ENCODE measurements at regions not wholly inside any gene's neighbourhood (a gene's known extent, or its start where the extent isn't known, plus 50 kb on each side); places are given as distances from the start of the nearest gene placed in this dataset.
A peak's percentile ranks its signal among the peaks of the same experiment; 100 is the strongest.

DNA sequence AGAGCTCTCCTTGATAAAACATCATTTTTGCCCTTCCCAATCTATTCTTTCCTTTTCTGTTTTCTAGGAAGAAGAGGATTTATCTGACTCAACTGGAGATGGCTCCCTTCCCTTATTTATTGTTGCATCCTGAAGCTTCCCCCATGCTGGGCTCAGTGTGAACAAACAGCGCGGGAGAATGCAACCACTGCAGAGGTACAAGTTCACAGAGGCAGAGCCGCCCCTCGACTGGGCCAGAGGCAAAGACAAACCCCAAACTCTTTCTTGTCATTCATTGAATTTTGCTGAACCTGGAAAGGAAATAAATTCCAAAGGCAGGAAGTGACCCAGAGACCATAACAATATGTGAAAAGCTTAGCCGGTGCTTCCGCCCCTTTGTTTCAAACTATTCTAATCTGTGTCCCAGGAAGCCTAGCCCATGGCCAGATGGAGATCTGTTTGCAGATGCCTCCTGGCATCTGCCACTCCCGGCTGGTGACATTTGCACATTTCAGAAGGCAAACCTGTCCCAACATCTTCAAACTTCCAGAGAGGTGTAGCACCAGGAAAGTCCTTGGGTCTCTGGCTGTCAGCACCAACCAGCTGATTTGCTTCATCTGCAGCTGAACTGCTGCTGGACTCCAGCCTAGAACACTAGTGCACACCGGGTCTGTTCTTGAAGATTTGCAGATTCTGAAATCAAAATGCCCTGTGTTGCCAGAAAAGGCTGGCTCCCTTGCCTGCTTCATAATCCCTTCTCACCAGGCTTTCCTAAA is 79.4 kb upstream of the MAP4K3 start (continued):
- TF ChIP-seq ZBTB49 (CRISPR knock-in tag; IDR thresholded peaks at IDR 0.05; ENCODE audit: borderline replicate concordance), result no peak
- no peak for TF ChIP-seq MAFG (CRISPR knock-in tag; IDR thresholded peaks at IDR 0.05)
- TF ChIP-seq HDAC6 (IDR thresholded peaks at IDR 0.05; ENCODE audit: low read depth, low read length), result no peak
- TF ChIP-seq, protein P1, sequence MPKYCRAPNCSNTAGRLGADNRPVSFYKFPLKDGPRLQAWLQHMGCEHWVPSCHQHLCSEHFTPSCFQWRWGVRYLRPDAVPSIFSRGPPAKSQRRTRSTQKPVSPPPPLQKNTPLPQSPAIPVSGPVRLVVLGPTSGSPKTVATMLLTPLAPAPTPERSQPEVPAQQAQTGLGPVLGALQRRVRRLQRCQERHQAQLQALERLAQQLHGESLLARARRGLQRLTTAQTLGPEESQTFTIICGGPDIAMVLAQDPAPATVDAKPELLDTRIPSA (CRISPR knock-in tag; IDR thresholded peaks at IDR 0.05; ENCODE audit: borderline replicate concordance), result 0 out of 2 replicates have a peak, but pooled peaks have one; percentile 54
- TF ChIP-seq BRF2 (CRISPR knock-in tag; IDR thresholded peaks at IDR 0.05), result no peak
- TF ChIP-seq PHF21A (CRISPR knock-in tag; IDR thresholded peaks at IDR 0.05), result peak; percentile 12; the same call in 1 of the 2 replicates
- TF ChIP-seq ONECUT2 (CRISPR knock-in tag; IDR thresholded peaks at IDR 0.05), result no peak
- peak; percentile 22 for TF ChIP-seq DBP (CRISPR knock-in tag; IDR thresholded peaks at IDR 0.05; ENCODE audit: not compliant biosample characterization)
- peak; percentile 45; the same call in 1 of the 2 replicates for TF ChIP-seq ZNF543 (CRISPR knock-in tag; IDR thresholded peaks at IDR 0.05)
- TF ChIP-seq, protein P2, sequence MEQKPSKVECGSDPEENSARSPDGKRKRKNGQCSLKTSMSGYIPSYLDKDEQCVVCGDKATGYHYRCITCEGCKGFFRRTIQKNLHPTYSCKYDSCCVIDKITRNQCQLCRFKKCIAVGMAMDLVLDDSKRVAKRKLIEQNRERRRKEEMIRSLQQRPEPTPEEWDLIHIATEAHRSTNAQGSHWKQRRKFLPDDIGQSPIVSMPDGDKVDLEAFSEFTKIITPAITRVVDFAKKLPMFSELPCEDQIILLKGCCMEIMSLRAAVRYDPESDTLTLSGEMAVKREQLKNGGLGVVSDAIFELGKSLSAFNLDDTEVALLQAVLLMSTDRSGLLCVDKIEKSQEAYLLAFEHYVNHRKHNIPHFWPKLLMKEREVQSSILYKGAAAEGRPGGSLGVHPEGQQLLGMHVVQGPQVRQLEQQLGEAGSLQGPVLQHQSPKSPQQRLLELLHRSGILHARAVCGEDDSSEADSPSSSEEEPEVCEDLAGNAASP (CRISPR knock-in tag; IDR thresholded peaks at IDR 0.05; ENCODE audit: borderline replicate concordance), result peak; percentile 61
- TF ChIP-seq, protein P3, sequence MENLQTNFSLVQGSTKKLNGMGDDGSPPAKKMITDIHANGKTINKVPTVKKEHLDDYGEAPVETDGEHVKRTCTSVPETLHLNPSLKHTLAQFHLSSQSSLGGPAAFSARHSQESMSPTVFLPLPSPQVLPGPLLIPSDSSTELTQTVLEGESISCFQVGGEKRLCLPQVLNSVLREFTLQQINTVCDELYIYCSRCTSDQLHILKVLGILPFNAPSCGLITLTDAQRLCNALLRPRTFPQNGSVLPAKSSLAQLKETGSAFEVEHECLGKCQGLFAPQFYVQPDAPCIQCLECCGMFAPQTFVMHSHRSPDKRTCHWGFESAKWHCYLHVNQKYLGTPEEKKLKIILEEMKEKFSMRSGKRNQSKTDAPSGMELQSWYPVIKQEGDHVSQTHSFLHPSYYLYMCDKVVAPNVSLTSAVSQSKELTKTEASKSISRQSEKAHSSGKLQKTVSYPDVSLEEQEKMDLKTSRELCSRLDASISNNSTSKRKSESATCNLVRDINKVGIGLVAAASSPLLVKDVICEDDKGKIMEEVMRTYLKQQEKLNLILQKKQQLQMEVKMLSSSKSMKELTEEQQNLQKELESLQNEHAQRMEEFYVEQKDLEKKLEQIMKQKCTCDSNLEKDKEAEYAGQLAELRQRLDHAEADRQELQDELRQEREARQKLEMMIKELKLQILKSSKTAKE (CRISPR knock-in tag; IDR thresholded peaks at IDR 0.05; ENCODE audit: borderline replicate concordance), result peak; percentile 59
- TF ChIP-seq BORCS8-MEF2B (CRISPR knock-in tag; IDR thresholded peaks at IDR 0.05), result 0 out of 2 replicates have a peak, but pooled peaks have one; percentile 26
- no peak for TF ChIP-seq ZNF770 (CRISPR knock-in tag; IDR thresholded peaks at IDR 0.05)
- TF ChIP-seq ZNF441 (CRISPR knock-in tag; IDR thresholded peaks at IDR 0.05; ENCODE audit: borderline replicate concordance), result no peak
- no peak; the same call in 1 of the 2 replicates for TF ChIP-seq YEATS4 (CRISPR knock-in tag; IDR thresholded peaks at IDR 0.05; ENCODE audit: borderline replicate concordance)
- 0 out of 2 replicates have a peak, but pooled peaks have one; percentile 36 for TF ChIP-seq IRF2 (CRISPR knock-in tag; IDR thresholded peaks at IDR 0.05)
- no peak for TF ChIP-seq ZNF30 (CRISPR knock-in tag; IDR thresholded peaks at IDR 0.05)
